ENCODE measurements at regions not wholly inside any gene's neighbourhood (a gene's known extent, or its start where the extent isn't known, plus 50 kb on each side); places are given as distances from the start of the nearest gene placed in this dataset.

- DNase-seq (ENCODE audit: low read depth, low spot score) (no peak), ATAC-seq (no peak)
- no TSS peak for BruUV-seq (replicated peaks)
- Histone ChIP-seq H3K4me1 (ENCODE audit: control insufficient read depth, insufficient read depth, low read length) (no peaks in the 10 kb centered on the region), H3K9me3 (ENCODE audit: control insufficient read depth, insufficient read depth, low read depth, low read length) (no peaks in the 10 kb centered on the region), H3K27ac (ENCODE audit: low read length) (no peak overlapping the region), H3K36me3 (ENCODE audit: control insufficient read depth, insufficient read depth, low read length) (no peaks in the 10 kb centered on the region), H3K4me3 (ENCODE audit: low read depth in 2 of 2, low read length in 2 of 2) (no peak overlapping the region), H3K27me3 (ENCODE audit: control insufficient read depth, insufficient read depth, low read length) (no peaks in the 10 kb centered on the region)
- TF ChIP-seq REST (IDR thresholded peaks at IDR 0.05; ENCODE audit: insufficient read depth in 1 of 2, low read depth in 2 of 2, low read length in 1 of 2) (no peak), POLR2AphosphoS5 (IDR thresholded peaks at IDR 0.05; ENCODE audit: low read depth, low read length) (no peak), TCF7L2 (IDR thresholded peaks at IDR 0.05; ENCODE audit: low read depth, low read length) (no peak), SIN3A (IDR thresholded peaks at IDR 0.05; ENCODE audit: borderline replicate concordance, insufficient read depth, low read depth, low read length) (no peak)
- CTCF ChIA-PET = interaction anchor here (0.7 kb wide), 1 partner anchor 67 kb away, joined by 5 read pairs; no protein-coding TSS in a partner anchor
- POLR2A ChIA-PET = no interaction called here
- intact Hi-C loops (cut with micrococcal nuclease; ENCODE audit: unreplicated experiment) = no loop called here
- in situ Hi-C loops (cut with HindIII; ENCODE audit: low pct_unique_long_range_greater_than_20kb, low sequenced_read_pairs) = no loop called here
Measured at GRCh38 chr2:176542476-176542875, 273.2 kb downstream of the MTX2 start.

GRCh38 chr2:176544557-176544956, 275.3 kb downstream of the MTX2 start:
- H3K4me3 ChIP-seq (ENCODE audit: low read depth in 2 of 2, low read length in 2 of 2) = no peak overlapping the region
- no peak for DNase-seq (ENCODE audit: low read depth, low spot score)
- in situ Hi-C loops (cut with HindIII; ENCODE audit: low pct_unique_long_range_greater_than_20kb, low sequenced_read_pairs) (no loop called here), intact Hi-C loops (cut with micrococcal nuclease; ENCODE audit: unreplicated experiment) (no loop called here)
- H3K27ac ChIP-seq (ENCODE audit: low read length) = no peak overlapping the region
- H3K27me3 ChIP-seq (ENCODE audit: control insufficient read depth, insufficient read depth, low read length) = no peaks in the 10 kb centered on the region
- no peak for TF ChIP-seq TCF7L2 (IDR thresholded peaks at IDR 0.05; ENCODE audit: low read depth, low read length)
- TF ChIP-seq SIN3A (IDR thresholded peaks at IDR 0.05; ENCODE audit: borderline replicate concordance, insufficient read depth, low read depth, low read length) = no peak
- no peaks in the 10 kb centered on the region for H3K4me1 ChIP-seq (ENCODE audit: control insufficient read depth, insufficient read depth, low read length)
- POLR2A ChIA-PET = no interaction called here
- no peaks in the 10 kb centered on the region for H3K9me3 ChIP-seq (ENCODE audit: control insufficient read depth, insufficient read depth, low read depth, low read length)
- no peak for ATAC-seq
- CTCF ChIA-PET = no interaction called here
- H3K36me3 ChIP-seq (ENCODE audit: control insufficient read depth, insufficient read depth, low read length) = no peaks in the 10 kb centered on the region
- BruUV-seq (replicated peaks) = no TSS peak

GRCh38 chr2:176544991-176545956, 276.0 kb downstream of the MTX2 start:
- in situ Hi-C loops (cut with HindIII; ENCODE audit: low pct_unique_long_range_greater_than_20kb, low sequenced_read_pairs) (no loop called here), intact Hi-C loops (cut with micrococcal nuclease; ENCODE audit: unreplicated experiment) (no loop called here)
- Histone ChIP-seq H3K27me3 (ENCODE audit: control insufficient read depth, insufficient read depth, low read length) (no peaks in the 10 kb centered on the region), H3K4me3 (ENCODE audit: low read depth in 2 of 2, low read length in 2 of 2) (no peak overlapping the region), H3K36me3 (ENCODE audit: control insufficient read depth, insufficient read depth, low read length) (no peaks in the 10 kb centered on the region), H3K27ac (ENCODE audit: low read length) (no peak overlapping the region), H3K4me1 (ENCODE audit: control insufficient read depth, insufficient read depth, low read length) (no peaks in the 10 kb centered on the region), H3K9me3 (ENCODE audit: control insufficient read depth, insufficient read depth, low read depth, low read length) (no peaks in the 10 kb centered on the region)
- ATAC-seq (no peak), DNase-seq (ENCODE audit: low read depth, low spot score) (no peak)
- ChIA-PET CTCF (no interaction called here), POLR2A (no interaction called here)
- no TSS peak for BruUV-seq (replicated peaks)
- TF ChIP-seq CTCF (IDR thresholded peaks at IDR 0.05) (no peak), POLR2AphosphoS5 (IDR thresholded peaks at IDR 0.05; ENCODE audit: low read depth, low read length) (no peak), REST (IDR thresholded peaks at IDR 0.05; ENCODE audit: insufficient read depth in 1 of 2, low read depth in 2 of 2, low read length in 1 of 2) (no peak), SIN3A (IDR thresholded peaks at IDR 0.05; ENCODE audit: borderline replicate concordance, insufficient read depth, low read depth, low read length) (no peak)
